AML-193 (cell line): ENCODE measurements at regions not wholly inside any gene's neighbourhood (a gene's known extent, or its start where the extent isn't known, plus 50 kb on each side); places are given as distances from the start of the nearest gene placed in this dataset.

Experiments used
- DNase-seq, 2 experiments: peaks; one replicate each; lab custom pipeline; 2025; lab: John Stamatoyannopoulos, UW

- no peak for DNase-seq
Measured at GRCh38 chr15:47949815-47950214, 171.0 kb upstream of the SLC24A5 start.

DNA sequence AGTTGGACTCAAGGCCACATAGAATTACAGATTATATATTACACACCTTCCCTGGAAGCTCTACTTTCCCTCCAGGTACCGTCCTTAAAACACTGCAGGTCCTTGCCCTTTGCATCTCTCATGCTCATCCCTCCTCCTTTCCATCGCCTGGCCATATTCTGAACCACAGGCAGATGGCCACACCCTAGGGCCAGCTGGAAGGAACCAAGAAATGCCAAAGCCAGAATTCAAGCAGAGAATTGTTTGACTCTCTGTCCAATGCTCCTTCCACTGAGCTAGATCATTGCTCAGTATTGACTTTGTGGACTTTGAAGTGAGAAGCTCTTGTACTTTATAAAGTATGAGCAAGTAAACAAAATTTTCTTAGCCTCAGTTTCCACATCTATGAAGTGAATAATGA is 170.3 kb upstream of the SLC24A5 start:
- no peak for DNase-seq

DNA sequence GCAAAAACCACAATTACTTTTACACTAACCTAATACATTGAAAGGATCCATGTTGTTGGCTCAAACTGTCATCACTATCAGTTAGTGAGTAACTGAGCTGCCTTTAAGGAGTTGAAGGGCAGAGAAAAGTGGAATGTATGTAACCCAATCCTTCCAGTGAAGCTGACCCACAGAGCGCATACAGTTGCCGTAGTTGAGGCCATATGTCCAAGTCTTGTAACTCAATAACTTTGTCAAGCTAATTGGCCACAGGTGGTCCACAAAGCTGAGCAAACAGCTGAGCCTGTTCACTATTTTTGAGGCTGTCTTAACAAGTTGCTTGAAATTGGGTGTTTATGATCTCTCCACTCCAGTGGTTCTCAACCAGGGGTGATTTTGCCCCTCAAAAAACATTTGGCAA is 169.0 kb upstream of the SLC24A5 start:
- DNase-seq, result no peak

DNA sequence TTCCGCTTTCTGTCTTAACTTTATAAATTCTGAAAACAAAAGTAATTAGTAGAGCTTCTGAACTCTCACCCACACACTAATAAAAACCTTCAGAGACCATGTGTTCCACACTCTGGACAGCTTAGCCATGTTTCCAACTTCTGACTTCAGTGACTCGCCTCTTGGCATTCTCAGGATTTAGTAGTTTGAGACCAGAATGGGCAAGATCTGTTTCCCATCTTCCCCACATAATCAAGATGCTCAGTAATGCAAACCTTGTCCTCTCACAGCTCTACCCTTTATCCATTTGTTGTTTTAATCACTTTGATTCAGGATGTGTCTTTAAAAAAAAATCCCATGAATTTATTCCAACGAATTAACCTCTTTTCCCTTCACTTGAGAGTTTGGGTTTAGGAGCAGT is 166.6 kb upstream of the SLC24A5 start:
- DNase-seq, result no peak

GRCh38 chr15:47955021-47955420 is 165.8 kb upstream of the SLC24A5 start:
- no peak for DNase-seq

GRCh38 chr15:47959617-47960413 is 161.0 kb upstream of the SLC24A5 start:
- no peak for DNase-seq

DNA sequence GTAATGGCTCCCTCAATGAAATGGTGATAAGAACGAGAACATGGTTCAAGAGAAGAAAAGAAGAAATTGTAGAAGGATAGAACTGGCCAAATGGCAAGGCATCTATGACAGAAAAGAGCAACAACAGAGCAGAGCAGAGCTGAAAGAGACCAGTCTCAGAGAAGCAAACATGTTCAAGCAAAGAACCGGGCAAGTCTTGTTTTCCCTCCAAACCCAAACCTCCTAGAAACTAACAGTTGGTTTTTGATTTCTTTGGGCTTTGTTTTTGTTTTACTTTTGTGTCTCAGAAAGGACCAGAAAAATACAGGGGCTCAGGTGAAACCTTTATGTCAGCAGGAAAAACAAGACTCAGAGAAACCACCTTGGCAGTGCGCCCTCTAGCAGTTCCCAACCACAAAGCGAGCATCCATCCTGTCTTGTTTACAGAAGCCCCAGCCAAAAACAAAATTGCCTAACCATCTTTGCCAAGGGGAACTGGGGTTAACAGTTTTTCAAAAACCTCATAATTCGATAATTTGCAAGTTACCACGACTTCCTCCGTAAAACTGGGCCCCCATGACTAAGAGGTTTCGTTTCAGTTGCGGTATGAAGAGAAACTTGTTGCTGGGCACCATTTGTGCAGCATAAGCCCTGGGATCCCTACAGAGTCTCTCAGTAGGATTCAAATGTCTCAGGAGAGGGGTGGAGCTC is 159.2 kb upstream of the SLC24A5 start:
- no peak for DNase-seq

DNA sequence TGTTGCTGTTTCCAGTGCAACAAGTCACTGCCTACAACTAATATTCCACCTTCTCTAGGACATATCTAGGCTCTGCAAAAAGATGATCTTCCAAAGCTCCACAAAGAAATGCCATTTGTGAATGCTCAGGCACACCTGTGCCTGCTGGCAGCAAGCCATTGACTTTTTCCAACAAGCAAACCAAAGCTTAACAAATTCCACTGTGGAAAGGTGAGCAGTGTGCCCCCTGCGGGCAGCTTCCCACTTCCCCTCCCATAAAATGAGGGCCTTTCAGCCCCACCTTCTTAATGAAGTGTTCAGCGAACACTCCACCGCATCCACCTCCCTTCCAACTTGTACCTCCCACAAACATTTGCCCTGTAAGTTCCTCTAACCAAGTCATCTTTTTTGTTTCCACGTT is 157.5 kb upstream of the SLC24A5 start:
- DNase-seq, result no peak

DNA sequence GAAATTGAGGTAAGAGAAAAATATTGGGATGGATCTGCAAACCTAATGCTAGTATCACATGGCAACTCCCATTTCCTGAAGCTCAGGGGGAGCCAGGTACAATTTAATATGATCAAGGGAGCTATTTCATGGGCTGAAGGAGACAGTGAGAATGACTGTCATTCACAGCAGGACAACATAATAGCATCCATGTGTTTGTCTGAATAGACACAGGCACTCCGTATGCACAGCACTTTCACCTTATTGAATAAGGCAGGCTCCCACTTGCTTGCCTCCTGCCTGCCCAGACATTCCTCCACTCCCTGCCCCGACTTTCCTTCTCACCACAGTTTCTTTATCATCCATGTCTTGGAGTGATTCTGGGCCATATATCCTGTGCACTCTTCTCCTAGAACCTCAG is 156.6 kb upstream of the SLC24A5 start:
- DNase-seq, result no peak

DNA sequence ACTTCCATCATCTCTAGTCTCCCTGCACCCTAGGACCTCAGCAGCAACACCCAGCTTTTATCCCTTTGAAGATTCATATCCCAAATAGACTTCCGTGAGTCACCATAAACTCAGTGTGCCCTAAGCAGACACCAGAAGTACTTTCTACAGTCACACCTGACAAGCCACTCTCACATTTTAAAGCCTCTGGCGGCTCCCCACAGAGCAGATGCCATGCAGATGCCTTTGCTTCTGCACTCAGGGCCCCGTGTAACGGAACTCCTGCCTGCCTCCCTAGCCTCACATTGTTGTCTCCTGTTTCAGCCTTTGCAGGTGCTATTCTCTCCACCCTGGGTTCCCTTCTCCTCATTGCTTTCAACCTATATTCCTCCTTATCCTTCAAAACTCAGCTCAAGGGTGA is 155.5 kb upstream of the SLC24A5 start:
- DNase-seq, result no peak

- no peak for DNase-seq
Measured at GRCh38 chr15:47968593-47968992, 152.2 kb upstream of the SLC24A5 start.

- DNase-seq, result no peak
Measured at GRCh38 chr15:47971637-47972036, 149.2 kb upstream of the SLC24A5 start.

DNA sequence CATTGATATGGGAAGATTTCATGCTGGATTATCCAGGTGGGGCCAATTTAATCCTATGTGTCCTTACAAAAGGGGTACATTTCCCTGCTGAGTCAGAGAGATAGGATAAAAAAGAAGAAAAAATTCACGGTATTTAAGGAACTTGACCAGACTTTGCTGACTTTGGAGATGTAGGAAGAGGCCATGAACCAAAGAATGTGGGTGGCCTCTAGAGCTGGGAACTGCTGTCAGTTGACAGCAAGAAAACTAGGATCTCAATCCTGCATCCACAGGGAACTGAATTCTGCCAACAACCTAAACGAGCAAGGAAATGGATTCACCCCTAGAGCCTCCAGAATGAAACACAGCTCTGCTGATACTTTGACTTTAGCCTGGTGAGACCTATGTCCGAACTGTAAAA is 148.1 kb upstream of the SLC24A5 start:
- no peak for DNase-seq

DNA sequence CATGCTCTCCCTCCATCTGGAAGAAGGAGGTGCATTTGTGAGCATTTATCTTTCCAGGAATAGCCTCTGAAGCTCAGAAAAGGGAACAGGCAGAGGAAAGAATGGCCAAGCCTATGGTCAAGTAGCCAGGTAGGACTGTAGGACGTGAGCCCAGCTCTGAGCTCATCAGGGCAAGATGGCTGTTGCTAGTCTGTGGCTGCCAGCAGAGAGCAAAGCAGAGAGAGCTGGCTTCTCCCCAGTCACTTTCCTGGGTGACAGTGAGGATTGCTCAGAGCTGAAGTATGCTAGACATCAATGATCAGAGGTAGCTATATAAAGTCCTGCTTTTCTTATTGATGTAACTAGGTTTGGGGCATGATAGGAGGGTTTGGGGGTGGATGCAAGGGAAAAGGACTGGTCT is 146.1 kb upstream of the SLC24A5 start:
- no peak for DNase-seq

GRCh38 chr15:47975427-47975826 is 145.4 kb upstream of the SLC24A5 start:
- no peak for DNase-seq

DNA sequence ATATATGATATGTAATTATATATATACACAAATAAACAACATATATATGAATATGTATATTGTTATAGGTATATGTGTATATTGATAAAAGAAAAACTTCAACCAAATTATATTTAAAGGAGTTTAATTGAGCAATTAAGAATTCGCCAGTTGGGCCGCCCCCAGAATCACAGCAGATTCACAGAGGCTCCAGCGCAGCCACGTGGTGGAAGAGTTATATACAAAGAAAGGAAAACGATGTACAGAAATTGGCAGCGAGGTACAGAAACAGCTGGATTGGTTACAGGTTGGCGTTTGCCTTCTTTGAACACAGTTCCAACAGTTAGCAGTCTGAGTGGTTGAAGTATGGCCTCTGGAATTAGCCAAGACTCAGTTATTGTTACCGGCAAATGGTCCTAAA is 137.3 kb upstream of the SLC24A5 start:
- no peak for DNase-seq

GRCh38 chr15:47985568-47985967 is 135.2 kb upstream of the SLC24A5 start:
- DNase-seq, result no peak

DNA sequence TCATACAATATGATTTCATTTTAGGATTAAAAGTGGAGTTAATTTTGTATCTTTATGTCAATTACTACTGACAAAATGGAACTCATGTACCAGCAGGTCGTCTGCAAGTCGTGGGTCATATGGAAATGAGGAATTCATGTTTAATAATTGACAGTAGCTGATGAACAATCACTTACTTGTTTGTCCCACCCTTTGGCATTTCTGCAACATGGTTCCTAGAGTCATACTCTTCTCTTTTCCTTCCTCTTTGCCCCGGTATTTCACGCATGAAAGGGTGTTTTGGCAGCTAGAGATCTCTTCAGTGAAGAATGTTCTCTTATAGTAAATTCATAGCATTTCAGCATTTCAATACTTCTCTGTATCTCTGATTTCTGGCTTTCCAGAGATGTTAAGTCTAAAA is 133.3 kb upstream of the SLC24A5 start:
- no peak for DNase-seq

- DNase-seq, result peak; percentile 13 to 62
Measured at GRCh38 chr15:47987908-47988532, 132.8 kb upstream of the SLC24A5 start.

DNA sequence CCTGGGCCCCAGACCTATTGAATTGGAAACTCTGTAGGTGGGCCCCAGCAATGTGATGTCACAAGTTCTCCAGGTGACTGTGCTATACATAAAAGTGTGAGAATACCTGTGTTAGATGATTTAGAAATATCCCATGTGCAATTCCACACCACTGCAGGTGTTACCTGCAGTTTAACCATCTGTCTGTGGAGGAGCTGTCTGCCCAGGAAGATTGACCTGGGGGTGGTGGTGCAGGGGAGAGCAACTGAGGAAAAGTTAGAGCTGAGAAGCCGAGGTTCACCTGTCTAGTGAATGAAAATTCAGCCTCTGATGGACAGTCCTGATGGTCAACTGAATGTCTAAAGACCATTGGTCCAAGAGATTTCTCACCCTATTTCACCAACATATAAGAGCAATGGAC is 132.2 kb upstream of the SLC24A5 start:
- DNase-seq, result no peak

DNA sequence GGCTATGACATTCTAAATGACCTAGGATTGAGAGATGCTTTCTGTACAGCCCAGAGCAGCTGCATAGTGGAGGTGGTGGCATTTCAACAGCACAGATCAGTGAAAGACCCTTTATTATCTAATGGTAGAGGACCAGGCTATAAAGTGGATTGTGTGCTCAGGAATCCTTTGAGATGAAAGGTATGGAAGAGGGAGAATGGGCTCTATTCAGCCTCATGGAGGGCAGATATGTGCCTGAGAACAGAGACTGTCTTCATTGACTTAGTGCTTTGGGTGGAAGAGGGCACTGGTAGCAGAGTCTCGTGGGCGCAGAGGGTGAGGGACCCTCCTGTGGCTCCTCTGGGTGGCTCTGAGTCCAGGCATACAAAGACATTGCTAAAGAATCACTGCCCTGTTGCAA is 130.0 kb upstream of the SLC24A5 start:
- DNase-seq, result no peak

GRCh38 chr15:47991357-47991756 is 129.4 kb upstream of the SLC24A5 start:
- DNase-seq, result no peak

DNA sequence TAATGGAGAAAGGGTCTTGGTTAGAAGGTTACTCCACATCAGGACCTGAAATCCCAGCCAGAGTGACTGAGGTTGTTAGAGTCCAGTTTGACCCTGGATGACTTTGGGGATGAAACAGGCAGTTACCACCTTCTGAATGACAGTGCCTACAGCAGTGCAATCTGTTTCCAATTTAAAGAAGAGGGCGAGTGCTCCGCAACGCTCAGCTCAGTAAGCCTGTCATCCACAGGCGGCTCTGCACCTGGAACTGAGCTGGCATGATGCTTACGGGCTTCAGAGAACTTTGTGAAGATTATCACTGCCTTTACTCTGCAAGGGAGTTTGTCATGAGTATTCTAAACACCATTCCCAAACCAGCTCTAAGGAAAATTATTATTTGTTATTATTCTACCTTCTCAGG is 127.7 kb upstream of the SLC24A5 start:
- DNase-seq, result no peak
